HepG2 (cell line): ENCODE measurements at regions not wholly inside any gene's neighbourhood (a gene's known extent, or its start where the extent isn't known, plus 50 kb on each side); places are given as distances from the start of the nearest gene placed in this dataset.

ENCODE experiments used
- BCLAF1 ChIP-seq: fragments of 450-650 bp; IDR thresholded peaks from 2 replicates; pipeline ENCODE4 v1.6.1; 2017; ENCODE audit warnings: mild to moderate bottlenecking
- CREB1 ChIP-seq, 2 experiments: fragments of 450-650 bp in 1 of 2; IDR thresholded peaks; 2 replicates each; pipeline ENCODE4 v1.6.1; 2016 to 2017; ENCODE audit warnings: control low read depth in 1 of 2, mild to moderate bottlenecking in 1 of 2, missing compliant biosample characterization in 1 of 2, missing genetic modification characterization in 1 of 2
- E2F5 ChIP-seq: sonication (generic); formaldehyde crosslinking; conservative IDR thresholded peaks from 2 replicates; pipeline ENCODE4 v1.4.0; 2020; ENCODE audit warnings: missing genetic modification reagents
- EZH2 ChIP-seq: conservative IDR thresholded peaks from 2 replicates; pipeline ENCODE4 v1.6.1; 2012; ENCODE audit warnings: mild to moderate bottlenecking, low read depth, low read length, moderate library complexity
- IRF9 ChIP-seq: sonication (generic); formaldehyde crosslinking; IDR thresholded peaks from 2 replicates; pipeline ENCODE4 v1.8.0; 2022; ENCODE audit warnings: missing genetic modification reagents, mild to moderate bottlenecking, borderline replicate concordance
- JUNB ChIP-seq: sonication (generic); formaldehyde crosslinking; IDR thresholded peaks from 2 replicates; pipeline ENCODE4 v1.8.0; 2022; ENCODE audit warnings: missing genetic modification reagents, mild to moderate bottlenecking, borderline replicate concordance
- MEIS2 ChIP-seq: sonication (generic); formaldehyde crosslinking; IDR thresholded peaks from 2 replicates; pipeline ENCODE4 v1.9.0; 2021; ENCODE audit warnings: mild to moderate bottlenecking, missing genetic modification reagents
- SMARCC2 ChIP-seq: fragments of 450-650 bp; IDR thresholded peaks from 2 replicates; pipeline ENCODE4 v1.6.1; 2017; ENCODE audit warnings: antibody characterized with exemption, mild to moderate bottlenecking
- ZBTB26 ChIP-seq: IDR thresholded peaks from 2 replicates; pipeline ENCODE4 v1.6.1; 2016; ENCODE audit warnings: missing compliant biosample characterization, missing genetic modification reagents, borderline replicate concordance
- ZNF543 ChIP-seq: sonication (generic); formaldehyde crosslinking; IDR thresholded peaks from 2 replicates; pipeline ENCODE4 v1.4.0; 2020; ENCODE audit warnings: mild to moderate bottlenecking, missing genetic modification reagents
- ZNF567 ChIP-seq: sonication (generic); formaldehyde crosslinking; IDR thresholded peaks from 2 replicates; pipeline ENCODE4 v1.8.1; 2023; ENCODE audit warnings: mild to moderate bottlenecking, missing genetic modification reagents, borderline replicate concordance
- ZNF615 ChIP-seq: sonication (generic); formaldehyde crosslinking; IDR thresholded peaks from 2 replicates; pipeline ENCODE4 v1.5.0; 2020; ENCODE audit warnings: mild to moderate bottlenecking, missing genetic modification reagents, borderline replicate concordance
- ZSCAN21 ChIP-seq: sonication (generic); formaldehyde crosslinking; IDR thresholded peaks from 2 replicates; pipeline ENCODE4 v1.8.0; 2022; ENCODE audit warnings: mild to moderate bottlenecking, missing genetic modification reagents, moderate library complexity, borderline replicate concordance

- TF ChIP-seq IRF9 (CRISPR knock-in tag) = no peak
- no peak for TF ChIP-seq ZNF543 (CRISPR knock-in tag)
- no peak for TF ChIP-seq ZNF567 (CRISPR knock-in tag)
- TF ChIP-seq EZH2 = no peak
- no peak for TF ChIP-seq ZSCAN21 (CRISPR knock-in tag)
- TF ChIP-seq ZBTB26 (CRISPR knock-in tag) = no peak
- no peak for TF ChIP-seq CREB1 (IDR thresholded peaks at IDR 0.05)
- TF ChIP-seq CREB1 (CRISPR knock-in tag; IDR thresholded peaks at IDR 0.05) = no peak
- no peak for TF ChIP-seq SMARCC2
- no peak for TF ChIP-seq E2F5 (CRISPR knock-in tag)
- no peak for TF ChIP-seq JUNB
- no peak for TF ChIP-seq MEIS2 (CRISPR knock-in tag)
- no peak for TF ChIP-seq BCLAF1
- TF ChIP-seq ZNF615 = no peak
These were observed 386.9 kb downstream of the NUP35 start for GRCh38 chr2:183511154-183511553.
